ENCODE measurements at regions not wholly inside any gene's neighbourhood (a gene's known extent, or its start where the extent isn't known, plus 50 kb on each side); places are given as distances from the start of the nearest gene placed in this dataset.
"Not testable (repeated sequence)": the region's sequence is repeated elsewhere in the genome, so short reads cannot be mapped to it uniquely, and the experiment has no call there.

DNA sequence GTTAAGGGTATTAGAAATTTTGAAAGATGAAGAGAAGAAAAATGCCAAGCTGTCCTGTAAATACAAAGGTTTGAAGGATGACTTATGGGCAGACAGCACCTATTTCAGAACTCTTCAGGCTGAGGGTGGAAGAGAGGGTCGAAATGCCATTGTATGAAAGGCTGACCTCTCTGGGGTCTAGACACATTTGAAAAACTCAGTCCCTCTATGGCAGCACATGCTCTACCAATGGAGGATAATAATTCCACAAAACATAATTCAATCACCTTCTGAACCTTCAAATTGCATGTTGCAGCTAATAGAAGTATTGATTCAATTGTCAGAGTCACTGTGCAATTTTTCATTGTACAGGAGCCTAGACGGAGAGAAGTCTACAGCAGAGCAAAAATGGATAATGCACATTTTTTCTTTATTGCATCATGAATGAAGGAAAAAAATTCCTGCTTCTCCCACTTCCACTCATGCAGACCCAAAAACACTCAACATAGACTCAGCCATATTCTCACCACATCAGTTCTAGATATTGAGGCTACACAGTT lies 569.1 kb downstream of the TBL1XR1 start:
- TF ChIP-seq, protein P1, sequence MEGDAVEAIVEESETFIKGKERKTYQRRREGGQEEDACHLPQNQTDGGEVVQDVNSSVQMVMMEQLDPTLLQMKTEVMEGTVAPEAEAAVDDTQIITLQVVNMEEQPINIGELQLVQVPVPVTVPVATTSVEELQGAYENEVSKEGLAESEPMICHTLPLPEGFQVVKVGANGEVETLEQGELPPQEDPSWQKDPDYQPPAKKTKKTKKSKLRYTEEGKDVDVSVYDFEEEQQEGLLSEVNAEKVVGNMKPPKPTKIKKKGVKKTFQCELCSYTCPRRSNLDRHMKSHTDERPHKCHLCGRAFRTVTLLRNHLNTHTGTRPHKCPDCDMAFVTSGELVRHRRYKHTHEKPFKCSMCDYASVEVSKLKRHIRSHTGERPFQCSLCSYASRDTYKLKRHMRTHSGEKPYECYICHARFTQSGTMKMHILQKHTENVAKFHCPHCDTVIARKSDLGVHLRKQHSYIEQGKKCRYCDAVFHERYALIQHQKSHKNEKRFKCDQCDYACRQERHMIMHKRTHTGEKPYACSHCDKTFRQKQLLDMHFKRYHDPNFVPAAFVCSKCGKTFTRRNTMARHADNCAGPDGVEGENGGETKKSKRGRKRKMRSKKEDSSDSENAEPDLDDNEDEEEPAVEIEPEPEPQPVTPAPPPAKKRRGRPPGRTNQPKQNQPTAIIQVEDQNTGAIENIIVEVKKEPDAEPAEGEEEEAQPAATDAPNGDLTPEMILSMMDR (IDR thresholded peaks at IDR 0.05; ENCODE audit: insufficient read depth, low read length, missing control alignments) = no peak
- ChIA-PET CTCF (interaction anchor here (0.5 kb wide), 1 partner anchor 24 kb away, joined by 3 read pairs; no protein-coding TSS in a partner anchor), POLR2A (no interaction called here)
- DNase-seq (ENCODE audit: low read depth, low spot score) = no peak
- no peak overlapping the region for H3K4me3 ChIP-seq (ENCODE audit: low read depth, low read length)

DNA sequence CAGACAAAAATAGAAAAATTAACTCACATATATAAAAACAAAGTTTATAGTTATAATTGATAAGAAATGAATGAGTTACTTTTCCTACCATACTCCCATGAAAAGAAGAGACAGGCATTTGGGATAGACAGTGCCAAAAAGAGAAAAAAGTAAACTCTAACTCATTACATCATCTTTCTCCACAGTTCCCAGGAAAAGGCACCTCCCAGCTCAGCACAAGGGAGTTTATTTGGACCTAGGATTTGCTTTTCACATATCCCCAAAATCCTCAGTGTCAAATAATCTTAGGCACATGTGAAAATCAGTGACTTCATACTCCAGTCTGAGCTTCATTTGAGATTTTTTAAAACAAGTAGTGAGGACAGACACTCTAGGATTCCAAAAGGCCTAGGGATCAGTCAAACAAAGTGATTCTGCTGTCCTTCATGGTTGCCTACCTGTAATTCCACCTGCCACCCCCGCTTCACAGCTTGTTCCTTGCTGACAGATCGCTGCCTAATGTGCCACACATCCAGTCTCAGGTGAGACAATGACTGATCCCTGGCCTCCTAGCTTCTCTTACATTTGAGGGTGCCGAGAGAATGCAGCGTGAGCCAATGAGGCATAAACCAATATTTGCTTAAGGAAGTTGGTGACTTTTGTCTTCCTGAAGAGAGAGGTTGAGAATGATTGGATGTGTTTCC lies 573.7 kb downstream of the TBL1XR1 start:
- ChIA-PET CTCF (no interaction called here), POLR2A (no interaction called here)
- TF ChIP-seq, protein P1 (IDR thresholded peaks at IDR 0.05; ENCODE audit: insufficient read depth, low read length, missing control alignments) = no peak
- no peak overlapping the region for H3K4me3 ChIP-seq (ENCODE audit: low read depth, low read length)
- no peak for DNase-seq (ENCODE audit: low read depth, low spot score)

DNA sequence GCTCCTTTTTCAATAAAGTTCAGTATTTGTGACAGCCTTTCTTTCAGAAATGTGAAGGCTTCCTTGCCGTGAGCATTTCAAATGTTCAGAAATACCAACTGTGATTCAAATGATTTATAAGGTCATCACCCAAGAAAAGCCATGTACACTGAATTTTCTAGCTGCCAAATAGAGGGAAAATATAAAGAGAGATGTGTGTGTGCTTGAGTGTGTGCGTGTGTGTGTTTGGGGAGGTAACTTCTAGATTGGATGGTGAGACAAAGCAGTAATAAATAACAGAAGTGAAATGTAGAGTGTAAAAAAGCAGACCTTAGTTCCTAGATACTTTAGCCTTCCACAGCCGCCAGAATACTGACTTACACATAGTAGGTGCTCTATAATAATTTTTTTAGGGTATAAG lies 577.4 kb downstream of the TBL1XR1 start:
- TF ChIP-seq, protein P1 (IDR thresholded peaks at IDR 0.05; ENCODE audit: insufficient read depth, low read length, missing control alignments) = no peak
- CTCF ChIA-PET = no interaction called here
- DNase-seq (ENCODE audit: low read depth, low spot score) = no peak
- no peak overlapping the region for H3K4me3 ChIP-seq (ENCODE audit: low read depth, low read length)
- POLR2A ChIA-PET = no interaction called here

DNA sequence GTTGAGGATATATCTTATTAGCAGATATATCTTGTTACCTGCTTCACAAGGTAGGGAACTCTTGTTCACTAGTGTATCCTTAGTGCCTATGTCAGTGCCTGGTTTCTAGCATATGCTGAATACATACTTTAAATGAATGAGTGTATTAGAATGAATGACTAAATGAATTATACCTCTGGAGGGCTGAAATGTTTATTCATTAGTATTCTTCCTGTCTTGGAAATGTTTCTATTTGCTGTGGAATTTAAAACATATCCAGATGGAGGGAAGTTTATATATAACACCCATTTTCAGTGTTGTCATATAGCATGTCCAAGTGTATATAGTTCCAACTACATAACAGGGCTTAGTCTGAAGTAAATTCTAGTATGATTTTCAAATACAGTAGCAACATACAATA lies 581.5 kb downstream of the TBL1XR1 start:
- POLR2A ChIA-PET = no interaction called here
- CTCF ChIA-PET = no interaction called here
- TF ChIP-seq, protein P1 (IDR thresholded peaks at IDR 0.05; ENCODE audit: insufficient read depth, low read length, missing control alignments) = no peak
- no peak for DNase-seq (ENCODE audit: low read depth, low spot score)
- no peak overlapping the region for H3K4me3 ChIP-seq (ENCODE audit: low read depth, low read length)

DNA sequence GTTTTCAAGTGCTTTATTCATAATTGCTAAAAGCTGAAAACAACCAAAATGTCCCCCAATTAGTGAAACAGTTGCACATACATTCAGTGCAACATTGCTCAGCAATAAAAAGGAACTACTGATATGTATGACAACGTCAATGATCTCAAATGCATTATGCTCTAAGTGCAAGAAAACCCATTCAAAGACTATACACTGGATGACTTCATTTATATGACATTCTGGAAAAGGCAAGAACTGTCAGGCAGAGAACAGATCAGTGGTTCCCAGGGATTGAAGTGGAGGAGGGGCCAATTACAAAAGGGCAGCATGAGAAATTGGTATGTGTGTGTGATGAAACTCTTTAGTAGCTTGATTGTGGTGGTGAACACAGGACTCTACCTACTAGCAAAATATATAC lies 585.6 kb downstream of the TBL1XR1 start:
- ChIA-PET CTCF (no interaction called here), POLR2A (no interaction called here)
- DNase-seq (ENCODE audit: low read depth, low spot score) = no peak
- no peak overlapping the region for H3K4me3 ChIP-seq (ENCODE audit: low read depth, low read length)
- TF ChIP-seq, protein P1 (IDR thresholded peaks at IDR 0.05; ENCODE audit: insufficient read depth, low read length, missing control alignments) = no peak

DNA sequence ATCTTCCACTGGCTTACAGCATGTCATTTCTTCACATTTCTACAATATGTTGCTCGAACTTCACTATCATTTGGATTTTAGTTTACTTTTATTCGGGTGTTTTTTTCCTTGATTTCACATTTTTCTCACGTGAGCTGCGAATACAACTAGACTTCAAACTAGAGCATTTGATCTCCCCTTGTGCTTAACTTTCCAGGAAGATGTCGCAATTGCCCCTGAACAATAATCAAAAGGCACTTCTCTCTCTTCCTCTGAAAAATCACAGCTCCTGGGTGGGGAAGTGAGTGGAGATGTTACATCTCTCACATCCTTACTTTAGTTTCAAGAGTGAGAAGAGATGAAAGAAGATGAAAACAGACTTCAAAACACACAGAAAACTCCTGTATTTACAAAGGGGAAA lies 587.9 kb downstream of the TBL1XR1 start:
- TF ChIP-seq, protein P1 (IDR thresholded peaks at IDR 0.05; ENCODE audit: insufficient read depth, low read length, missing control alignments) = no peak
- CTCF ChIA-PET = interaction anchor here (1.3 kb wide), 1 partner anchor 12 kb away, joined by 3 read pairs; no protein-coding TSS in a partner anchor
- POLR2A ChIA-PET = no interaction called here
- H3K4me3 ChIP-seq (ENCODE audit: low read depth, low read length) = no peak overlapping the region
- DNase-seq (ENCODE audit: low read depth, low spot score) = no peak

DNA sequence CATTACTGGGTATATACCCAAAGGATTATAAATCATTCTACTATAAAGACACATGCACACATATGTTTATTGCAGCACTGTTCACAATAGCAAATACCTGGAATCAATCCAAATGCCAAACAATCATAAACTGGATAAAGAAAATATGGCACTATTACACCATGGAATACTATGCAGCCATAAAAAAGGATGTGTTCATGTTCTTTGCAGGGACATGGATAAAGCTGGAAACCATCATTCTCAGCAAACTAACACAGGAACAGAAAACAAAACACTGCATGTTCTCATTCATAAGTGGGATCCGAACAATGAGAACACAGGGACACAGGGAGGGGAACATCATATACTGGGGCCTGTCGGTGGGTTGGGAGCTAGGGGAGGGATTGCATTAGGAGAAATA lies 591.7 kb downstream of the TBL1XR1 start:
- DNase-seq (ENCODE audit: low read depth, low spot score); POLR2A ChIA-PET; H3K4me3 ChIP-seq (ENCODE audit: low read depth, low read length); CTCF ChIA-PET: not testable (repeated sequence)

Data from AG04449 (cell line).